K562 (cell line): ENCODE measurements at regions not wholly inside any gene's neighbourhood (a gene's known extent, or its start where the extent isn't known, plus 50 kb on each side); places are given as distances from the start of the nearest gene placed in this dataset.

Experiments
- ATAC-seq: fragments of 200-7000 bp; cut with Tn5 transposase; 3 replicates; pipeline ENCODE4 v1.9.1; 2020; ENCODE audit warnings: moderate library complexity
- BruUV-seq: library from RNA; stranded (reverse); fragments of 400-500 nt; replicated peaks from 2 replicates; lab custom pipeline; 2021; lab: Mats Ljungman, UMichigan
- CTCF ChIA-PET: fragments of 300-600 bp; formaldehyde crosslinking; extraction: SDS; loops from one replicate; lab custom pipeline; 2021; ENCODE audit warnings: low intra/inter-chr PET ratio; lab: Yijun Ruan, JAX
- POLR2A ChIA-PET: fragments of 300-600, 350-650 bp; sonication (Branson Sonifier 250); formaldehyde crosslinking; extraction: SDS; loops from one replicate; lab custom pipeline; 2021; ENCODE audit warnings: antibody characterized with exemption, inconsistent platforms; lab: Yijun Ruan, JAX
- DNase-seq, 4 experiments: peaks; one replicate each; pipeline versions ENCODE4 v3.0.0 to v3.0.0-alpha.2; 2011 to 2018; ENCODE audit warnings: low spot score in 3 of 4, mixed read lengths in 3 of 4; ENCODE audit errors: extremely low read depth in 1 of 4
- FAIRE-seq: peaks from 2 replicates; lab custom pipeline; 2011; peaks lifted over from hg19 to GRCh38; lab: Jason Lieb, UNC
- H2AFZ ChIP-seq: 2 replicates; pipeline ENCODE4 v1.6.0; 2011; ENCODE audit warnings: low read depth, low read length, control low read depth, inconsistent platforms
- H3K27ac ChIP-seq: fragments of 200-600 bp; 3 replicates; pipeline ENCODE4 v1.8.0; 2011; ENCODE audit warnings: low read depth, mild to moderate bottlenecking, control low read depth, inconsistent platforms, low read length, moderate library complexity, mixed read lengths; ENCODE audit errors: extremely low read depth
- H3K27me3 ChIP-seq, 2 experiments: fragments of 300-600 bp in 1 of 2; 2 replicates in 1 of 2; 3 replicates in 1 of 2; pipeline versions ENCODE4 v1.6.0 to v1.8.0; 2011; ENCODE audit warnings: inconsistent platforms in 2 of 2, low read length in 2 of 2, mild to moderate bottlenecking in 1 of 2, mixed read lengths in 1 of 2, moderate library complexity in 1 of 2; ENCODE audit not compliant: control insufficient read depth in 2 of 2, insufficient read depth in 2 of 2
- H3K36me3 ChIP-seq: fragments of 300-600 bp; 3 replicates; pipeline ENCODE4 v1.8.0; 2011; ENCODE audit warnings: mild to moderate bottlenecking, low read length, inconsistent platforms; ENCODE audit not compliant: control insufficient read depth, insufficient read depth
- H3K4me1 ChIP-seq, 2 experiments: fragments of 200-600 bp in 1 of 2; replicated peaks in 1 of 2; 2 replicates in 1 of 2; 3 replicates in 1 of 2; pipeline versions ENCODE4 v1.5.1 to v1.8.0; 2011; ENCODE audit warnings: inconsistent platforms in 2 of 2, low read length in 2 of 2, mild to moderate bottlenecking in 1 of 2, mixed read lengths in 1 of 2, moderate library complexity in 1 of 2; ENCODE audit not compliant: control insufficient read depth in 2 of 2, insufficient read depth in 2 of 2
- H3K4me2 ChIP-seq: 2 replicates; pipeline ENCODE4 v1.6.1; 2011; ENCODE audit warnings: low read length, control low read depth, inconsistent platforms, mixed read lengths; ENCODE audit not compliant: insufficient read depth
- H3K4me3 ChIP-seq: fragments of 200-600 bp; sonication (generic), shearing (Covaris generic); 2 replicates; pipeline ENCODE4 v1.5.1; 2016; ENCODE audit warnings: control low read depth, inconsistent platforms
- H3K79me2 ChIP-seq: fragments of 200-600 bp; 3 replicates; pipeline ENCODE4 v1.8.0; 2011; ENCODE audit warnings: low read length, inconsistent platforms; ENCODE audit not compliant: control insufficient read depth, insufficient read depth
- H3K9ac ChIP-seq, 2 experiments: 2 replicates each; pipeline versions ENCODE4 v1.6.0 to v1.6.1; 2011; ENCODE audit warnings: low read depth in 2 of 2, low read length in 2 of 2, control low read depth in 1 of 2, inconsistent platforms in 1 of 2, mild to moderate bottlenecking in 1 of 2, mixed read lengths in 1 of 2; ENCODE audit not compliant: insufficient read depth in 1 of 2
- H3K9me1 ChIP-seq: one replicate; pipeline ENCODE4 v1.6.0; 2011; ENCODE audit warnings: inconsistent platforms, mild to moderate bottlenecking, low read length, moderate library complexity; ENCODE audit not compliant: control insufficient read depth, insufficient read depth
- H3K9me3 ChIP-seq: replicated peaks from 2 replicates; pipeline ENCODE4 v1.5.1; 2011; ENCODE audit warnings: low read depth, low read length, inconsistent platforms; ENCODE audit not compliant: control insufficient read depth, insufficient read depth
- H4K20me1 ChIP-seq: replicated peaks from 2 replicates; pipeline ENCODE4 v1.6.1; 2011; ENCODE audit warnings: low read length, inconsistent platforms, mixed read lengths; ENCODE audit not compliant: control insufficient read depth, insufficient read depth
- GABPB2 ChIP-seq: fragments of 250-450 bp; sonication (Bioruptor Pico); conservative IDR thresholded peaks from 2 replicates; pipeline ENCODE4 v1.5.1; 2021; ENCODE audit warnings: mild to moderate bottlenecking
- REST ChIP-seq, 2 experiments: fragments of 450-650 bp; formaldehyde crosslinking in 1 of 2; IDR thresholded peaks; 2 replicates each; pipeline versions ENCODE4 v1.4.0 to v1.6.1; 2014 to 2020; ENCODE audit warnings: mild to moderate bottlenecking in 2 of 2, borderline replicate concordance in 1 of 2, low read depth in 1 of 2
- TAF7 ChIP-seq: fragments of 450-650 bp; IDR thresholded peaks from 2 replicates; pipeline ENCODE4 v1.6.1; 2016; ENCODE audit warnings: missing genetic modification characterization, missing compliant biosample characterization
- WGBS: fragments of 100-300 bp; shearing (Covaris generic); methylation state at CpG from one replicate; pipeline ENCODE4 v1.1.6; 2016; ENCODE audit warnings: low coverage, mixed read lengths; ENCODE audit not compliant: insufficient coverage; ENCODE audit errors: missing lambda C conversion rate; 5-methylcytosine and 5-hydroxymethylcytosine counted together
- in situ Hi-C: fragments of 300-500 bp; cut with MboI; formaldehyde crosslinking; loops from 4 replicates; pipeline ENCODE4 v1.15.0; 2018; ENCODE audit warnings: inconsistent platforms, mixed read lengths
- intact Hi-C: fragments of 100-400 bp; cut with micrococcal nuclease; formaldehyde crosslinking; loops from 2 replicates; pipeline ENCODE4 v1.14.2; 2022

- Histone ChIP-seq H3K27ac (no peak overlapping the region), H3K4me2 (no peak overlapping the region), H3K9me3 (no peaks in the 10 kb centered on the region), H3K9me1 (no peaks in the 10 kb centered on the region), H3K79me2 (no peaks in the 10 kb centered on the region), H3K9ac (no peak overlapping the region), H3K36me3 (no peaks in the 10 kb centered on the region), H4K20me1 (no peaks in the 10 kb centered on the region), H3K4me3 (no peak overlapping the region), H2AFZ (no peak overlapping the region), H3K27me3 (no peaks in the 10 kb centered on the region), H3K4me1 (no peaks in the 10 kb centered on the region)
- CTCF ChIA-PET = no interaction called here
- ATAC-seq (no peak), DNase-seq (no peak), FAIRE-seq (no peak)
- intact Hi-C loops = no loop called here
- TF ChIP-seq GABPB2 (CRISPR knock-in tag) (no peak), TAF7 (tag) (no peak), REST (IDR thresholded peaks at IDR 0.05; ENCODE audit: borderline replicate concordance) (no peak), REST (CRISPR knock-in tag; IDR thresholded peaks at IDR 0.05; ENCODE audit: low read depth) (no peak)
- in situ Hi-C loops = no loop called here
- BruUV-seq = no TSS peak
- POLR2A ChIA-PET = no interaction called here
- 0% methylated on average over 1 of the region's 1 CpG for WGBS
These were observed 124.7 kb upstream of the TLL1 start for GRCh38 chr4:165748321-165748720.
